Esophagus squamous epithelium (tissue), 5 donors: ENCODE measurements at regions not wholly inside any gene's neighbourhood (a gene's known extent, or its start where the extent isn't known, plus 50 kb on each side); places are given as distances from the start of the nearest gene placed in this dataset.

ENCODE experiments used
- DNase-seq: peaks from one replicate; lab custom pipeline; 2025; lab: John Stamatoyannopoulos, UW
- H3K27ac ChIP-seq, 4 donors: fragments of 200-600 bp; sonication (generic); one replicate each; pipeline ENCODE4 v1.5.1; 2016 to 2019; ENCODE audit warnings: mild to moderate bottlenecking in 1 of 4
- H3K27me3 ChIP-seq, 4 donors: fragments of 200-600 bp; sonication (generic); 1 replicate in 3 of 4; 2 replicates in 1 of 4; pipeline versions ENCODE4 v1.5.1 to v1.6.0; 2017 to 2021; ENCODE audit warnings: antibody characterized with exemption in 1 of 4
- H3K36me3 ChIP-seq, 3 donors: fragments of 200-600 bp; sonication (generic); one replicate each; pipeline ENCODE4 v1.5.1; 2016 to 2019
- H3K4me1 ChIP-seq, 3 donors: fragments of 200-600 bp; sonication (generic); one replicate each; pipeline ENCODE4 v1.5.1; 2017 to 2019
- H3K4me3 ChIP-seq, 4 donors: fragments of 200-600 bp; sonication (generic); 1 replicate in 3 of 4; 2 replicates in 1 of 4; pipeline ENCODE4 v1.5.1; 2016 to 2019; ENCODE audit warnings: mild to moderate bottlenecking in 2 of 4, moderate library complexity in 1 of 4
- H3K9me3 ChIP-seq, 3 donors: fragments of 200-600 bp; sonication (generic); one replicate each; pipeline ENCODE4 v1.5.1; 2016 to 2019
- CTCF ChIP-seq, 6 experiments: fragments of 450-650 bp in 4 of 6; fragments of 200-600 bp in 2 of 6; sonication (generic) in 2 of 6; IDR thresholded peaks; one replicate each; pipeline ENCODE4 v1.5.1; 2016 to 2019; ENCODE audit warnings: antibody characterized with exemption in 6 of 6, mild to moderate bottlenecking in 4 of 6, moderate library complexity in 4 of 6
- POLR2A ChIP-seq, 4 donors: fragments of 450-650 bp; IDR thresholded peaks; one replicate each; pipeline ENCODE4 v1.6.1; 2017; ENCODE audit warnings: antibody characterized with exemption in 4 of 4, mild to moderate bottlenecking in 4 of 4, moderate library complexity in 3 of 4
- WGBS, 2 donors: methylation state at CpG; one replicate each; pipeline ENCODE4 v1.1.5; 2018; 5-methylcytosine and 5-hydroxymethylcytosine counted together
- intact Hi-C: fragments of 100-400 bp; cut with DNase I; formaldehyde crosslinking; loops from one replicate; pipeline ENCODE4 v1.15.0; 2022
- donor health status: DM: yes; HTN: yes; CAD: no.

- 83 to 85% methylated on average over 4 to 5 of the region's 5 CpGs for WGBS, 2 donors
- no peaks in the 10 kb centered on the region for H3K36me3 ChIP-seq
- no peaks in the 10 kb centered on the region for H3K27me3 ChIP-seq
- TF ChIP-seq CTCF (IDR thresholded peaks at IDR 0.05) (no peak), POLR2A (IDR thresholded peaks at IDR 0.05) (no peak)
- no peak for DNase-seq
- H3K4me1 ChIP-seq, result peaks cover 0 to 11% (median 2%) of the 10 kb centered on the region in 3 donors
- H3K27ac ChIP-seq, result peak overlapping the region in 3 of 4 donors; percentile 67 to 87 (median 75)
- intact Hi-C loops, result no loop called here
- H3K9me3 ChIP-seq, result no peaks in the 10 kb centered on the region
- H3K4me3 ChIP-seq, result no peak overlapping the region
Measured at GRCh38 chr7:22576612-22577469, 76.9 kb upstream of the STEAP1B start.

GRCh38 chr7:22574754-22575520, 74.9 kb upstream of the STEAP1B start:
- intact Hi-C loops, result no loop called here
- TF ChIP-seq POLR2A (IDR thresholded peaks at IDR 0.05), result no peak
- no peak for TF ChIP-seq CTCF (IDR thresholded peaks at IDR 0.05)
- no peaks in the 10 kb centered on the region for H3K27me3 ChIP-seq
- DNase-seq, result no peak
- H3K27ac ChIP-seq, result no peak overlapping the region
- WGBS, 2 donors, result 67 to 72% methylated on average over 9 of the region's 9 CpGs
- no peaks in the 10 kb centered on the region for H3K9me3 ChIP-seq
- H3K4me3 ChIP-seq, result no peak overlapping the region
- H3K4me1 ChIP-seq, result peaks cover 0 to 11% (median 2%) of the 10 kb centered on the region in 3 donors
- H3K36me3 ChIP-seq, result no peaks in the 10 kb centered on the region

- no peak for DNase-seq
- intact Hi-C loops, result no loop called here
- Histone ChIP-seq H3K36me3 (no peaks in the 10 kb centered on the region), H3K27ac (no peak overlapping the region), H3K9me3 (no peaks in the 10 kb centered on the region), H3K4me3 (no peak overlapping the region), H3K4me1 (peaks cover 0 to 10% (median 2%) of the 10 kb centered on the region in 3 donors), H3K27me3 (no peaks in the 10 kb centered on the region)
- 40 to 54% methylated on average over 4 to 6 of the region's 7 CpGs for WGBS, 2 donors
- TF ChIP-seq POLR2A (IDR thresholded peaks at IDR 0.05) (no peak), CTCF (IDR thresholded peaks at IDR 0.05) (no peak)
Measured at GRCh38 chr7:22572937-22573336, 72.9 kb upstream of the STEAP1B start.

GRCh38 chr7:22572292-22572691, 72.3 kb upstream of the STEAP1B start:
- 70 to 72% methylated on average over 6 to 8 of the region's 8 CpGs for WGBS, 2 donors
- Histone ChIP-seq H3K9me3 (no peaks in the 10 kb centered on the region), H3K4me3 (no peak overlapping the region), H3K27me3 (no peaks in the 10 kb centered on the region), H3K36me3 (no peaks in the 10 kb centered on the region), H3K4me1 (peaks cover 0 to 7% (median 0%) of the 10 kb centered on the region in 3 donors), H3K27ac (no peak overlapping the region)
- DNase-seq, result no peak
- TF ChIP-seq CTCF (IDR thresholded peaks at IDR 0.05), result no peak
- no peak for TF ChIP-seq POLR2A (IDR thresholded peaks at IDR 0.05)
- intact Hi-C loops, result no loop called here

GRCh38 chr7:22571766-22572165, 71.8 kb upstream of the STEAP1B start:
- Histone ChIP-seq H3K4me1 (peaks cover 0 to 1% (median 0%) of the 10 kb centered on the region in 3 donors), H3K36me3 (no peaks in the 10 kb centered on the region), H3K4me3 (no peak overlapping the region), H3K27ac (no peak overlapping the region), H3K27me3 (no peaks in the 10 kb centered on the region), H3K9me3 (no peaks in the 10 kb centered on the region)
- intact Hi-C loops, result no loop called here
- DNase-seq, result no peak
- 85 to 86% methylated on average over 4 of the region's 4 CpGs for WGBS, 2 donors
- TF ChIP-seq POLR2A (IDR thresholded peaks at IDR 0.05), result no peak
- TF ChIP-seq CTCF (IDR thresholded peaks at IDR 0.05), result no peak
